Left cardiac atrium (tissue), 4 donors: ENCODE measurements at regions not wholly inside any gene's neighbourhood (a gene's known extent, or its start where the extent isn't known, plus 50 kb on each side); places are given as distances from the start of the nearest gene placed in this dataset.
"Not testable (repeated sequence)": the region's sequence is repeated elsewhere in the genome, so short reads cannot be mapped to it uniquely, and the experiment has no call there.

ENCODE experiments used
- ATAC-seq, 2 donors: fragments of 200-7000 bp; cut with Tn5 transposase; one replicate each; pipeline ENCODE4 v1.9.1; 2020; ENCODE audit warnings: mild to moderate bottlenecking in 2 of 2, moderate library complexity in 2 of 2
- DNase-seq: peaks from one replicate; pipeline ENCODE4 v3.0.0-alpha.2; 2020
- intact Hi-C, 2 donors: fragments of 100-400 bp; cut with DNase I; formaldehyde crosslinking; loops; one replicate each; pipeline versions ENCODE4 v1.14.1 to v1.15.1; 2022 to 2023
- donor health status: DM: no; HTN: yes; CAD: no.
- donor health status: DM: no; HTN: yes; CAD: no; lungs with severe emphysema.
- donor health status: DM: yes; HTN: yes; CAD: no.
- donor health status: Dilated cardiomyopathy.

DNA sequence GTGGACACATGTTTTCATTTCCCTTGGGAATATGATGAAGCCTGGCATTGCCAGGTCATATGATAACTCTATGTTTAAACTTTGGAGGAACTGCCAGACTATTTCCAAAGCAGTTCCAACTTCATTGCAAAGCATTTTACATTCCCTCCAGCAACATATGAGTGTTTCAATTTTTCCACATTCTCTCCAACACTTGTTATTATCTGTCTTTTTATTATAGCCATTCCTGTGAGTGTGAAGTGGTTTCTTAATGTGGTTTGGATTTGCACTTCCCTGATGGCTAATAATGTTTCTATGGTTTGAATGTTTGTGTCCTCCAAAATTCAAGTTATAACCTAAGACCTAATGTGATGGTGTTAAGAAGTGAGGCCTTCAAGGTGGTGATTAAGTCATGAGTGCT is 228.0 kb downstream of the CDRT15L2 start:
- intact Hi-C loops, DNase-seq, ATAC-seq: not testable (repeated sequence)

DNA sequence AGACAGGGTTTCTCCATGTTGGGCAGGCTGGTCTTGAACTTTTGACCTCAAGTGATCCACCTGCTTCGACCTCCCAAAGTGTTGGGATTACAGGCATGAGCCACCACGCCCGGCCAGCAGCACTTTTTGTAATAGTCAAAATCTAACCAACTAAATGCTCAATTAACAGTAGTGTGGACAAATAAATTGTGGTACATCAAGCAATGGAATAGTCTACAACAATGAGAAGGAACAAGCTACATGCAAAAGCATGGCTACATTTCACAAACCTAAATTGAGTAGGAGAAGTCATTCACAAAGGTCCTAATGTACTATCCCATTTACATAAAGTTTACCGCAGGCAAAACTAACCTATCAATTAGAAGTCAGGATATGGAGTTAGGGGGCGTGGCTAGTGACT is 227.4 kb downstream of the USP22 start:
- intact Hi-C loops, DNase-seq, ATAC-seq: not testable (repeated sequence)

DNA sequence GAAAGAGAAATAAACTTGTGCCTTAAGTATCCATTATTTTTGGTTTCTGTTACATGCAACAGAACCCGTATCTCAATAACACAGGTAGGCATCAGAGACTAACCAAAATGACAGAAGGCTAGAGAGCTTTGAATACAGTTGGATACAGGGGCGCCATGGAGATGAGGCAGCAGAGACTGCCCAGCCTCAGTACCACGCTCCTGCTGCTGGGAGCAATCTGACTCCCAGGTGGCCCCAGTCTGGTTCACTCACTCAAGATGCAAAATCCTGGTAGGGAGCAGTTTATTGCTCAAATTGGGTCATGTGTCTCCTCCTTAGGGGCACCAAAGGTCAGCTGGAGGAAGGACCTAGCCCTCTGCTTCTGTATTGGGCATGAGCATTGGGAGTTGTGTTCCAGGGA is 218.9 kb downstream of the USP22 start:
- no peak for ATAC-seq
- DNase-seq: no peak
- intact Hi-C loops: no loop called here

DNA sequence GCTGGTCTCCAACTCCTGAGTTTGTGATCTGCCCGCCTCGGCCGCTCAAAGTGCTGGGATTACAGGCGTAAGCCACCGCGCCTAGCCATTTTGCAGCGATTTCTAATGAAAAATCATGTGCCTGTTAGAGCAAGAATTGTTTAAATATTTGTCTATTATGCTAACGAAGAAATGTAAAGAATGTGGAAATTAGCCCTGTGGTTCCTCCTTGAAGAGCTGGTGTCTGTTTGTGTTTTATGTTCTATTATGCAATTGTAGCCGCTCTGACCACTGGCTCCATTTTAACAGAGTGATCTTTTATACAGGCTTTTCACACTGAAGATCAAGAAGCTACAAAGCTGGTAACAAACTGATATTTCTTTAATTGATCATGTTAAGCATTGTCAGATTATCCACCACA is 217.3 kb downstream of the USP22 start:
- no peak for DNase-seq
- intact Hi-C loops: no loop called here
- no peak for ATAC-seq

DNA sequence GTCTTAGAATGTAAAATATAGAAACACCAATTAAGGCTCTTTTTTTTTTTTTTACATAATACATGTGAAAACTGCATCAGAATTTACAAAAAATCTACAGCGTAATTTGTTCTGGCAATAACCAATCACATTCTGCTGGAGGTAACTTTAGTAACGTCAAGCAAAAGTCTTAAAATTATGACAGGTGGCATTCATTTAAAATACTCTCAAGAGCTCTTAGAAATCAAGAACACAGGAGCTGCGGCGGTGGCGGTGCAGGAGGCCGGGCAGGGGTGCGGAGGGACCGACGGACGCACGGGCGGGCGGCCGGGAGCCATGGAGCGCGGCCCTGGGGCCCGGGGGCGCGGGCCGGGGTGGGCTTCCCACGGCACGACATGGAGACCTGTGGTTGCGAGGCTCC is 202.4 kb downstream of the USP22 start:
- intact Hi-C loops, ATAC-seq, DNase-seq: not testable (repeated sequence)

DNA sequence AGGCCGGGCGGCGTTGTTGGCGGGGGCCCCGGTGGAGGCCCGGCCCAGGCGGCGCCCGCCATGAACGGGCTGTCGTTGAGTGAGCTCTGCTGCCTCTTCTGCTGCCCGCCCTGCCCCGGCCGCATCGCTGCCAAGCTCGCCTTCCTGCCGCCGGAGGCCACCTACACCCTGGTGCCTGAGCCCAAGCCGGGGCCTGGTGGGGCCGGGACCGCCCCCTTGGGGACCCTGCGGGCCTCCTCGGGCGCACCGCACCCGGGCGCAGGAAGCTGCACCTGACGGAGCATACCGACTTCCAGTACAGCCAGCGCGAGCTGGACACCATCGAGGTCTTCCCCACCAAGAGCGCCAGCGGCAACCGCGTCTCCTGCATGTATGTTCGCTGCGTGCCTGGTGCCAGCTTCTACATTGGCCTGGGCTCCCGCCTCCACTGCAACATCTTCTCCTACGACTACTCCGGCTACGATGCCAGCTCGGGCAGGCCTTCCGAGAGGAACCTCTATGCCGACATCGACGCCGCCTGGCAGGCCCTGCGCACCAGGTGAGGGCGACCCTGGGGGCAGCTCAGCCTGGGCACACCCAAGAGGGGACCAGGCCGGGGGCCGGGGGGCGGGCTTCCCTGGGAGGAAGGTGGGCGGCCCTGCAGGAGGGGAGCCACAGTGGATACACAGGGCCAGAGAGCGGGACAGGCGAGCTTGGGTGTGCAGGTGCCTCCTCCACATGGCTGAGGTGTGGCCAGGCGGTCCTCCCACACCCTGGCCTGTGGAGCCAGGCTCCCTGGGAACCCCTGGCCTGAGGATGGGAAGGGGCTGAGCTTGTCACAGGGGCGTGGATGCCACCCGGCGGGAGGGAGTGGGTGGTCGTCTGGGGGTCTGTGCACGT is 201.6 kb downstream of the USP22 start:
- intact Hi-C loops, DNase-seq: not testable (repeated sequence)

DNA sequence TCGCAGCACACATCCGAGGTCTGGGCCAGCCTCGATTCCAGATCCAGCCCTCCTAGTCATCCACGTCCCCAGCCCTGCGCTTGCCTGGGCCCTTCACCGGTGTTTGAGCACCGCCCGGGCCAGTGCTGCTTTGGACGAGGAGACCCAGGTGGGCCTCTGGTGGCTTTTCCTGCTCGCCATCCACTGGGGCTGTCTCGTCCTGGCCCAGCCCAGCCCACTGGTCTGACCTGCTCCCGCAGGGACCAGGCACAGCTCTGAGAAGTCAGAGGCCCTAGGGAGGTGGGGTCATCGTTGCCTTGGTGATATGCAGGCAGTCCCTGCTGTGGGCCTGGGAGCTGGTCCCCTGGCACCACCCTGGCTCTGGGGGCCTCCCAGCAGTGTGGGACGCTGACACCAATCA is 200.8 kb downstream of the USP22 start:
- DNase-seq, intact Hi-C loops, ATAC-seq: not testable (repeated sequence)

More for the DNA sequence above, 201.6 kb downstream of the USP22 start:
- not testable (repeated sequence) for ATAC-seq

DNA sequence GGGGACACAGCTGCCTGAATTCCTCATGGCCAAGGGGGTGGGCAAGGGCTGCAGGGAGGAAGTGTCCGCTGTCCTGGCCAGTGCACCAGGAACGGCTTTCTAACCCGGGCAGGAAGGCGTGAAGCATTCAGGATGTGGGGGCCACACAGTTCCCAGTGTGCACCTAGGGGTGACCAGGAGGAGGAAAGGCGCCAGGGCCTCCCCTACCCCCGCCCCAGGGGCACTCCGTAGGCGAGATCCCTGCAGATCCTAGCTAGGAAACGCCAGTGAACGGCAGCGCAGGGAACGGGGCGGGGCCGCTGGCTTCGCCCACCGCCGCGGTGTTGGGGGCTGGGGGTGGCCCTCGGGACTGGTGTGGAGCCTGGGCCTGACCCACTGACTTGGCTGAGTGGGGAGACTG is 199.6 kb downstream of the USP22 start:
- intact Hi-C loops, DNase-seq, ATAC-seq: not testable (repeated sequence)

DNA sequence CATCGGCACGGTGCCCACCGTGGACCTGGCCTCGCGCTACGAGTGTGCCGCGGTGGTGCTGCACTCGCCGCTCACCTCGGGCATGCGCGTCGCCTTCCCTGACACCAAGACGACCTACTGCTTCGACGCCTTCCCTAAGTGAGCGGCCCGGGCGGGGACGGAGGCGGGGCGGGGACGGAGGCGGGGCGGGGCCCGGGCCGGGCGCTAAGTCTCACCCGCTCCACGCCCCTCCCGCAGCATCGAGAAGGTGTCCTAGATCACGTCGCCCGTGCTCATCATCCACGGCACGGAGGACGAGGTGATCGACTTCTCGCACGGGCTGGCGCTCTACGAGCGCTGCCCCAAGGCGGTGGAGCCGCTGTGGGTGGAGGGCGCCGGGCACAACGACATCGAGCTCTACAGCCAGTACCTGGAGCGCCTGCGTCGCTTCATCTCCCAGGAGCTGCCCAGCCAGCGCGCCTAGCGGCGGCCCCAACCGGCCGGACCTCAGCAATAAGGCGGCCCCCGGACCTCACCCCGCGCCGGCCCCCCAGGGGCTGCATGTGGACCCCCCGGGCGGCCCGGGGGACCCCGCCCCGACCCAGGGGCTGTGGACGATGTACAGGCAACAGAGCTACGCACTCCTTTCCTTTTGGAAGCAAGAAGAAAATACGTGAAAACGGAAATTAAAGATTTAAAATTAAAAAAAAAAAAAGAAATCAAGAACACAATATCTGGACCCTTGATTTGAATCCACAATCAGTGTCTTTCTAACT is 198.8 kb downstream of the USP22 start:
- intact Hi-C loops, DNase-seq: not testable (repeated sequence)
- ATAC-seq: peak in 1 of 2 donors; percentile 68

DNA sequence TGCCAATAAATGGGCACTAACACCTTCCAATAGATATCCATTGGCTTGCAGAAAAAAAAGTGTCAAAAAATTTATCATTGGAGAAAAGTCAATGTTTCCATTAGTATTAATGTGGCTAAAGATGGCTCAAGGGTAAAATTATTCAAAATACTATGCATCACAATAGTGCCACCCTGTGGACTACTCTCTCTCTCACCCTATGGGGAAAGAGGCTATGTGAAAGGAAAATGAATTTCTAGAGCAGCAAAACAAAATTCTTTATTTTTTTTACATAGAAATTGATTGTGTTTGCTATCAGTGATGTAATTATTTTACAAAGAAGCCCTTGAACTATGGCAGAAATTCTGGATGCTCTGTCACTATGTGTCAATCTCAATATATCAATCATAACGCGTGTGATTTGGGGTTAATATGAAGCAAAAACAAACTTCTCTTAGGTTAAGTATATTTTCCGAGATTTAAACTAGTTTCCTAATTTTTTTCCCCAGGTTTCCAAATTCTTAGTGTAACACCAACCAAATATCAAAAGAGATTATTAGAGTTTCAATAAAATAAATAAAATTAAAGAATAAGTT is 193.9 kb downstream of the USP22 start:
- intact Hi-C loops, ATAC-seq, DNase-seq: not testable (repeated sequence)

DNA sequence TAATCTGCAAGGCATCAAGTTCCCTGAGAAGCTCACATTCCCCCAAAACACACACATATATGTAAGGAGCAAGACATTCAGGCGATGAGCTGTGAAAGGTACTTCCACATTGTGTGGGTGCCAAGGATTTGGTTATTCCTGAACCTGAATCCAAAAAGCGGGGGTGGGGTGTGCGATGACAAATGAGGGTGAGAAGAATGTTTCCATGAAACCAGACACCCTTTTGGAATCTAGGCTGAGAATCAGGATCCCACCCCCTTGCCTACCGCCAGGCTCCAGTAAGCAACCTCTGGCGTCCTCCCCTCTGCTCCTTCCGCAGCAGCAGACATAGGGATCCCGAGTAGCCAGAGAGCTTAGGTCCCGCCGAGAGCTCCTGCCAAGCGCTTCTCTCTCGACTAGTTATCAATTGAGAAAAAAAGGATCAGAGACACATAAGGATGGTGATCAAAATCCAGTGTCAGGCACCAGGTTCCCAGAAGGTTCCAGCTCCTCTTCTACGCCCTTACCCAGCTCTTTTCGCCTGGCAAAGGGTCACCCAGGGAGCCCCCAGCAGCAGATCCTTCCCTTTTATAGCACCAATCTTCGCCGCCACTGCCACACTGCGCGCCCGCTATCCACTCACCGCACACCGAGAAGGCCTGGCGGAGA is 191.1 kb downstream of the USP22 start:
- peak; percentile 25 for DNase-seq
- intact Hi-C loops: not testable (repeated sequence)
- ATAC-seq: peak; percentile 47 to 87

DNA sequence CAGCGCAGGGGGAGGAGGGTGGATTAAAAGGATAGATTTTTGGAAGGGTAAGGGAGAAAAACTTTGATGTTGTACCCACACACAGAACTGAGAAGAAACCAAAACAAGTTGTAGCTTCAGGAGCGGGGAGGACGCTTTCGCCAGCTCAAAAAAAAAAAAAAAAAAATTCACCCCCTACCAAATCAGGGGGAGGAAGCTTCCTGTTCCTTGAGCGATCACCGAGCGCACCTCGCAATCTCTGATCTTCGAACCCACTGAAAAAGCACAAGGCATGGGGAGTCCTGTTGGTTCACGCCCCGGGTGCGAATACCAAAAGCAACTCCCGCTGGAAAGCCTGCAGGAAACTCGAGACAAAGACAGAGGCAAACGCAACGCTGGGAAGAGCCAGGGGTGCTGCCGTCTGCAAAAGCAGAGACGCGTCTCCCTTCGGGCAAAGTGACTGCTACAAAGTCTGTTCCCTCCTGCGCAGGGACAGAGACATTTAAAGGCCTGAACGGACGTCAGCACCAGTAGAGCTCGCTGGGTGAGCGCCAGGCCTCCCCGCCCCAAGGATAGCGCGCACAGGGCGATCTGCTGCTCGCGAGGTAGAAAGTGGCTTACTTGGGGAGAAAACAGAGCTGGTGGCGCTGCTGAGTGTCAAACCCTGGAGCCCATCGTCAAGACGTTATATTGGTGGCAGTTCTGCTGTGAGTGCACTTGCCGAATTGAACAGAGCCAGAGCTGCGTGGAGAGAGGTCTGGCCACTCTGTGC is 190.4 kb downstream of the USP22 start:
- intact Hi-C loops: no loop called here
- peak; percentile 47 to 79 for ATAC-seq
- DNase-seq: peak; percentile 55

DNA sequence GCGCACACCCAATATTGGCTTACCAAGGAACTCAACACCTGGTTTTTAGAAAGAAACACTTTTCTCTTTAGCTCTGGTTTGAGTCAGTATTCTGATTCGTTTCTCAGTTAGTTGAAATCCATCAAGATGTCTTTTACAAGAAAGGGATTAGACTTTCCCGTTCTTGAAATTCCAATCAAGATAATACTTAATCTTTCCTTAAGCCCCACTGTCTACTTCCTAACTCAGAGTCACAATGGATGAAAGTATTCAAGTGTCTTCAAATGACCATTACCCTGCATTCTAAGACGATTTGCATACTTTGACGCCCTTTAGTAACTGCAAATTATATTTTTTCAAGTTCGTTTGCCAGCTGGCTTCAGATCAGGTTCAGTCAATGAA is 189.8 kb downstream of the USP22 start:
- DNase-seq (no peak), ATAC-seq (no peak)
- intact Hi-C loops: no loop called here

DNA sequence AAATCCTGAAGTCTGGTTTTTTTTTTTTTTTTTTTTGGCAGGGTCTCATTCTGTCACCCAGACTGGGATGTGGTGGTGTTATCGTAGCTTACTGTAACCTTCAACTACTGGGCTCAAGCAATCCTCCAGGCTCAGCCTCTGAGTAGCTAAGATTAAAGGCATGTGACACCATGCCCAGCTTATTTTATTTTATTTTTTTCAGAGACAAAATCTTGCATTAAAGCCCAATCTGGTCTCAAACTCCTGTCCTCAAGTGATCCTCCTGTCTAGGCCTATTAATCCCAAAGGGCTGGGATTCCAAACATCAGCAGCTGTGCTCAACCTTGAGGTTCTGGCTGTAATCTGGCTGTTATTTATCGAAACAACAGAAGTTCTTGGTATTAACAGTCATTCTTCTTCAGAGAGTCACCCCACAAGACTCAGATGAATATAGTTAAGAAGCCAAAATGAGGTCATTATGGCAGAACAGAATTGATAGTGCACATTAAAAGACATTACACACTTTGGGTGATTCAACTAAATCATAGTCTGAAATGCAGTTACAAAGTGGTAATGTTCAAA is 186.8 kb downstream of the USP22 start:
- DNase-seq, ATAC-seq, intact Hi-C loops: not testable (repeated sequence)

DNA sequence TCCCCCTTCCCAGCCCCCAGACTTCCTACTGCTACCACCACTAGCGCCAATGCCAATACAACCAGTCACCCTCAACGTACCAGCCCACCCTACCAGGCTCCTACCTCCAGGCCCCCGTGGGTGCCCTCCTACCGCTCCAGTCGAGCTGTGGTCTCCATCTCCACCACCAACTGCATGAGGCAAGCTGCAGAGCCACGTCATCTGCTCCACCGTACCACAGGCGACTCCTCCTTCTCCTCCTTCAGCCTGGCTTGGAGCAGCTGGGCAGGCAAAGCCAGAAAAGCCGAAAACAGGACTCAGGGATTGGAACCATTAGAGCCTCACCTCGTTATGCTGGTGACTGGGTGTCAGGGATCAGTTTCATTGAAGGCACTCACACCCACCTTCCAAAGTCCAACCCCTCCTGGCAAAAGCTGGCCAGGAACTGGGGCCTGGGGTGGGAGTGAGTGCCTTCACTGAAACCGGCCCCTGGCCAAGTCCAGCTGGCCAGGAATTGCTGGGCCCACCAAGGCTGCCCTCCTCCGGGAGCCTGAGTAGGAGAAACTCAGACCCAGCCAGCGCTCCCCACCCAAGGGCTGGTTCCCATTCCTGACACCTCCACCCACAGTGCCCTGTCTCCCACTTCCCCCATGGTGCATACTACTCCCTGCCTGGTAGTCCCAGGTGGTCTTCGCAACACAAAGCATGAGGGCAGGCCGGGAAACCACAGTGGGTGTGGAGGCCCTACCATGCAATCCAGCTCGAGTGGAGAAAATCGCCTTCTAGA is 176.2 kb downstream of the USP22 start:
- intact Hi-C loops, DNase-seq, ATAC-seq: not testable (repeated sequence)

DNA sequence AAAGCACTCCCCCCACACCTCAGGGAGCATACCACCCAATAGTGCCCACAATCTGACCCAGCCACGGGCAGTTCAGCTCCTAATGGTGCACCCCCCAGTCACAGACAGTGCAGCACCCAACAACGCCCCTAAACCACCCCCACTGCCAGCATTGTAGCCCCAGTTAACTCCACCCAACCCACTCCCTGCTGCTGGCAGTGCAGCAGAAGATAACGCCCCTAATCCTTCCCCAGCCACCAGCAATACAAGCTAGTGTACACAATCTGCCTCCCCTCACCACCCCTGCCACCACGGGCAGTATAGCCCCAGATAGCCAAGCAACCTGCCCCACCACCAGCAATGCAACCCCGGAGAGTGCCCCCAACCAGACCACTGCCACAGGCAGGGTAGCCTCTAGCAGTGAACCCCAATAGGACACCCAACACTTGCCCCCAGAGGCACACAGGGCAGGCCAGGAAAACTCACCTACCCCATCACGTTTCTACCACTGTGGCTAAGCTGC is 175.3 kb downstream of the USP22 start:
- DNase-seq, ATAC-seq, intact Hi-C loops: not testable (repeated sequence)

DNA sequence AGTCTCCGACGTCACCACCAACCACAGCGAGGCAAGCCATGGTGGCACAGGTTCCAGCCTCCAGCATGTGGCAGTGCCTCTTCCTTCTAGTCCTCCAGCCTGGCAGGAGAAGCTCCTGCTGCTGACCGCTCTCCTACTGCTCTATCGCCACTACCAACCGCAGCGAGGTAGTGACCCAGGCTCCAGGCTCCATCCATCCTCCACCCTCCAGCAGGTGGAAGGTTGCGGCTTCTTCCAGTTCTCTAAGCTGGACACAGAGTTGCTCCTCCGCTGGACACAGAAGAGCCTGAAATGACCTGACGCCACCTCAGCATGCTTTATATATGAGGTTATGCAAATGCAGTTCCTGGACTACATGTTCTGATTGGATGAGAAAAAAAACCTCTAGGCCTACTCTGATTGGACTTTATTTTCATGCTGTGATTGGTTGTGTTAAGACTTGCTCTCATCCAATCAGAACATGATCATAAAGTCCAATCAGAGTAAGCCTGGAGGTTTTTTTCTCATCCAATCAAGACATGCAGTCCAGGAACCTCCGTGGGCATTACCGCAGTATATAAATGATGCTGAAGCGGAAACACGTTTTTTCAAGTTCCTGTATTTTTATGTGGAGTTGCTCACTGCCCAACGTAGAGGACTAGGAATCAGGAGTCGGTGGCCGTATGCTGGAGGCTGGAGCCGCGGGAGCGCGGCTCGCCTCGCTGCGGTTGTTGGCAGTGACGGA is 174.7 kb downstream of the USP22 start:
- DNase-seq, intact Hi-C loops, ATAC-seq: not testable (repeated sequence)
